HAP-1 (cell line): ENCODE measurements at regions not wholly inside any gene's neighbourhood (a gene's known extent, or its start where the extent isn't known, plus 50 kb on each side); places are given as distances from the start of the nearest gene placed in this dataset.
"Not testable (repeated sequence)": the region's sequence is repeated elsewhere in the genome, so short reads cannot be mapped to it uniquely, and the experiment has no call there.

ENCODE experiments used
- DNase-seq, 2 experiments: peaks; one replicate each; pipeline ENCODE4 v3.0.0-alpha.2; 2016 to 2020; ENCODE audit warnings: low spot score in 2 of 2
- H3K27me3 ChIP-seq: fragments of 250-450 bp; sonication (Bioruptor Pico); 2 replicates; pipeline ENCODE4 v1.5.1; 2020; ENCODE audit warnings: low read depth, mild to moderate bottlenecking, moderate library complexity
- H3K36me3 ChIP-seq: fragments of 250-450 bp; sonication (Bioruptor Pico); replicated peaks from 2 replicates; pipeline ENCODE4 v1.5.1; 2020; ENCODE audit warnings: mild to moderate bottlenecking
- H3K4me1 ChIP-seq: fragments of 250-450 bp; sonication (Bioruptor Pico); 2 replicates; pipeline ENCODE4 v1.5.1; 2020; ENCODE audit warnings: mild to moderate bottlenecking
- H3K4me3 ChIP-seq: fragments of 250-450 bp; sonication (Bioruptor Pico); 2 replicates; pipeline ENCODE4 v1.5.1; 2020; ENCODE audit warnings: mild to moderate bottlenecking, moderate library complexity
- H3K9me3 ChIP-seq: fragments of 250-450 bp; sonication (Bioruptor Pico); 2 replicates; pipeline ENCODE4 v1.5.1; 2020; ENCODE audit warnings: mild to moderate bottlenecking, moderate library complexity
- in situ Hi-C: fragments of 300-500 bp; cut with MboI; formaldehyde crosslinking; loops from 3 replicates; pipeline ENCODE4 v1.14.3; 2020; ENCODE audit warnings: low sequenced_read_pairs, inconsistent platforms, mixed read lengths

DNA sequence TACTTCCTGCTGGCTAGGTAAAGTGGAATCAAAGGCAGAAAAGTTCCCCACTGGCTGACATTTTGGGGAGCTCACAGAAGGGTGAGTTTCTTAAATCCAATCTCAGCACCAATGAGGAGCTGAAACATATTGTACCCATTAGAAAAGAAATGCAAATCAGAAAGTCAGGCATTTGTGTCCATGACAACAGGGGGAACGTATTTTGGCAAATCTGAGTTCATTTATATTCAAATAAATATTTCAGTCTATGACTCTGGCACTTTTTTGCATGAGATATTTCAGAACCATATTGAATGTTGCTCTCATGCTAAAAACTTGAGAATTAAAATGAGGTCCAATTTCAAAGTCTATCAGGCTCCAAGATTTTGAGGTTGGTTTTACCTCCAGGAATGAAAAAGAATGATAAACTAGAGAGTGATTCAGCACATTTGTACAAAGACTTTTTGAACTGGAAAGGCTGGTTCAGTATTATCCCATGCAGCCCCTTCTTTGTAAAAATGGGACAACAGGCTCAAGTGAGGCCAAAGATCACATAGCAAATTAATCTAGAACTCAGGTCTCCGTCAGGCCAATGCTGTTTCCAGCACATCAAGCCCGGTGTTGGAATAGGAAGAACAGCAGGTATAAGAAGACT lies 202.2 kb downstream of the RRAGC start:
- H3K27me3 ChIP-seq = peaks cover 2% of the 10 kb centered on the region; the same call in 1 of the 2 replicates
- no peak overlapping the region for H3K4me3 ChIP-seq
- no peak for DNase-seq
- no peaks in the 10 kb centered on the region for H3K36me3 ChIP-seq
- in situ Hi-C loops = no loop called here
- H3K4me1 ChIP-seq = peaks cover 2% of the 10 kb centered on the region; the same call in 1 of the 2 replicates
- H3K9me3 ChIP-seq = no peaks in the 10 kb centered on the region

DNA sequence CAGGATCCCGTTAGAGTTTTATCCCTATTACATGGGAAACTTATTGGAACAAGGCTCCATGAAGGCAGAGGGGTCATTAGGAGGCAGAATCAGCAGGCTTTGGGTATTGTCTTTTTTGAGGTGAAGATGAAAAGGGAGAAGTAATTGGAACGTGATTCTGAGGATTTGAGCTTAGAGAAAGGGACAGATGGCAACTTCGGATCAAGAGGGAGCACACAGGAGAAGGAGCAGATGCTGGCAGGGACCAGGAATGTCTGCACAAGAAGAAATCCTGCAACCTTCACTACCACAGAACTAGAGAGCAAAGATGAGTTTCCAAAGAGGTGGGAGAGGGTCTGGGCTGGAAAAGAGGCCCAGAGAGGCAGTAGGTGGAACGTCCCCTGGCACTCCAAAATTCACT lies 202.8 kb downstream of the RRAGC start:
- no peaks in the 10 kb centered on the region for H3K36me3 ChIP-seq
- no peak overlapping the region for H3K4me3 ChIP-seq
- in situ Hi-C loops = no loop called here
- H3K27me3 ChIP-seq = no peaks in the 10 kb centered on the region
- peaks cover 2% of the 10 kb centered on the region; the same call in 1 of the 2 replicates for H3K4me1 ChIP-seq
- no peak for DNase-seq
- no peaks in the 10 kb centered on the region for H3K9me3 ChIP-seq

DNA sequence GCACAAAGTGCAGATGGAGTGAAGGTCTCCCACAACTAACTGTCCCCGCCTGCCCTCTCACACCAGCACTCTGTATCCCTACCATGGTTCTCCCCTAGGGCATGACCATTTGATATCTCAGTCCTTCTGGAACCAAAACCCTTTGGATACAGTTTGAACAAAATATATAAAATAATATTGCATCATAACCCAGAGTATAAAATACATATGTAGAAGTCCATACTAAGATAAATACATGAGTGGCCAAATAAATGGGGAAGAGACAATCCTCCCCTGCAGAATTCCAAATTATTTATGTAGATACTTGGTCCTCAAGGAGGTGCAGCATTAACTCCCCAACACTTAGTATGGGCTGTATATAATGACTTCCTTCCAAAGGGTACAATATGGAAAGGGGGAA lies 207.4 kb downstream of the RRAGC start:
- Histone ChIP-seq H3K4me3 (no peak overlapping the region), H3K4me1 (no peaks in the 10 kb centered on the region), H3K9me3 (no peaks in the 10 kb centered on the region), H3K27me3 (no peaks in the 10 kb centered on the region), H3K36me3 (no peaks in the 10 kb centered on the region)
- DNase-seq = no peak
- in situ Hi-C loops = no loop called here

GRCh38 chr1:38651669-38652068 lies 207.9 kb downstream of the RRAGC start:
- DNase-seq = no peak
- Histone ChIP-seq H3K4me1 (no peaks in the 10 kb centered on the region), H3K9me3 (no peaks in the 10 kb centered on the region), H3K4me3 (no peak overlapping the region), H3K27me3 (no peaks in the 10 kb centered on the region), H3K36me3 (no peaks in the 10 kb centered on the region)
- in situ Hi-C loops = no loop called here

DNA sequence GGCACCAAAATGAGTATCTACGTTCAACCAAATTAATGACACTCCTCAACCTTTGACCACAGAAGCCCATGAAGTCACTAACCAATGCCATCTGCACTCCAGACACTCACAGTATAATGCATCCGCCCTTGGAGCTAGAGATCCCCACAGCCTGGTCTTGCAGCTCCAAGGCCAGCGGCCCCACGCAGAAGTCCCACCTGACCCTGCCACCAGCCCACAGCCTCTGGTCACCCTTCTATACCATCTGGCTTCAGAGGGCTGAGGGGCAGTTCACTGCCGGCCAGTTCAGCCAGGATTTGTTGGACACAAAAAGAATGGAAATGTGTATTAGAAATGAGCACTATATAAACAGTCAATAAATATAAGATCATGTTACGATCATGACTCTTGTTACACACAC lies 211.2 kb downstream of the RRAGC start:
- no peak overlapping the region for H3K4me3 ChIP-seq
- no peaks in the 10 kb centered on the region for H3K9me3 ChIP-seq
- no peaks in the 10 kb centered on the region for H3K36me3 ChIP-seq
- in situ Hi-C loops = no loop called here
- H3K4me1 ChIP-seq = no peaks in the 10 kb centered on the region
- no peaks in the 10 kb centered on the region for H3K27me3 ChIP-seq
- DNase-seq = no peak

- DNase-seq, H3K36me3 ChIP-seq, H3K4me3 ChIP-seq, H3K9me3 ChIP-seq, H3K4me1 ChIP-seq, in situ Hi-C loops, H3K27me3 ChIP-seq: not testable (repeated sequence)
Observed at GRCh38 chr1:38647341-38647740, 212.2 kb downstream of the RRAGC start.

GRCh38 chr1:38644092-38644491 lies 215.5 kb downstream of the RRAGC start:
- in situ Hi-C loops = no loop called here
- Histone ChIP-seq H3K4me1 (no peaks in the 10 kb centered on the region), H3K36me3 (no peaks in the 10 kb centered on the region), H3K27me3 (no peaks in the 10 kb centered on the region), H3K4me3 (no peak overlapping the region), H3K9me3 (no peaks in the 10 kb centered on the region; the same call in 1 of the 2 replicates)
- DNase-seq = no peak

DNA sequence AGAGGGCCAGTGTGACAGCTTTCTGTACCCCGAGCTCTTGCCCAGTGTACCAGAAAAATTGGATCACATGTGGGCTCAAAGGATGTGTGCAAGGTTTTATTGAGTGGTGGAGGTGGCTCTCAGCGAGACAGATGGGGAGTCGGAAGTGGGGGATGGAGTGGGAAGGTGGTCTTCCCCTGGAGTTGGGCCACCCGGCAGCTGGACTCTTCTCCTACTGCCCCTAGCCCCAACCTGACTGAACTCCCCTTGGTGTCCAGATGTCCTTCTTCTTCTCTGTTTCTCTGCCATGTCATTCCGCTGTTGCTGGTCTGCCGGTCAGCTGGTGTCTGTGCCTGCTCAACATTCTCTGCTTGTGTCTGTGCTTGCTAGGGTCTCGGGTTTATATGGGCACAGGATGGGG lies 217.9 kb downstream of the RRAGC start:
- Histone ChIP-seq H3K36me3 (no peaks in the 10 kb centered on the region), H3K4me3 (no peak overlapping the region), H3K27me3 (no peaks in the 10 kb centered on the region), H3K9me3 (no peaks in the 10 kb centered on the region; the same call in 1 of the 2 replicates), H3K4me1 (no peaks in the 10 kb centered on the region)
- DNase-seq = no peak
- in situ Hi-C loops = no loop called here

DNA sequence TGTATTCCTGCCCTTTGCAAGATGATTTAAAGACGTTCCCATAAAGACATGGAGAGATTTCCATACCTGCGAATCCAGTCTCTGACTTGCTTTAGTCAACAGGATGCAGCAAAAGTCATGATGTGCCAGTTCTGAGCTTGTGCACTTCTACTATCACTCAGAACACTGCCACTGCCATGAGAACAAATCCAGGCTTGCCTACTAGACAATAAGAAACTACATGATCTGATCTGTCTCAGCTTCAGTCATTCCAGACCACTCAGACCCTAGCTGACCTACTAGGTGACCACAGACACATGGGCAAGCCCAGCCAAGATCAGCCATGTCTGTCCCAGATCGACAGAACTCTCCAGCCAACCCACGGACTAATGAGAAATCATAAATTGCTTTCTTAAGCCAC lies 219.2 kb downstream of the RRAGC start:
- Histone ChIP-seq H3K27me3 (no peaks in the 10 kb centered on the region), H3K4me3 (no peak overlapping the region), H3K9me3 (no peaks in the 10 kb centered on the region; the same call in 1 of the 2 replicates), H3K4me1 (no peaks in the 10 kb centered on the region), H3K36me3 (no peaks in the 10 kb centered on the region)
- DNase-seq = no peak
- in situ Hi-C loops = no loop called here

- Histone ChIP-seq H3K36me3 (no peaks in the 10 kb centered on the region), H3K27me3 (peaks cover 3% of the 10 kb centered on the region; the same call in 1 of the 2 replicates), H3K9me3 (no peaks in the 10 kb centered on the region), H3K4me1 (no peaks in the 10 kb centered on the region), H3K4me3 (no peak overlapping the region)
- in situ Hi-C loops = no loop called here
- no peak for DNase-seq
Observed at GRCh38 chr1:38628241-38628640, 231.3 kb downstream of the RRAGC start.

GRCh38 chr1:38625939-38626338 lies 233.6 kb downstream of the RRAGC start:
- in situ Hi-C loops = no loop called here
- DNase-seq = no peak
- Histone ChIP-seq H3K36me3 (no peaks in the 10 kb centered on the region), H3K9me3 (no peaks in the 10 kb centered on the region), H3K27me3 (no peaks in the 10 kb centered on the region), H3K4me1 (no peaks in the 10 kb centered on the region), H3K4me3 (no peak overlapping the region)

DNA sequence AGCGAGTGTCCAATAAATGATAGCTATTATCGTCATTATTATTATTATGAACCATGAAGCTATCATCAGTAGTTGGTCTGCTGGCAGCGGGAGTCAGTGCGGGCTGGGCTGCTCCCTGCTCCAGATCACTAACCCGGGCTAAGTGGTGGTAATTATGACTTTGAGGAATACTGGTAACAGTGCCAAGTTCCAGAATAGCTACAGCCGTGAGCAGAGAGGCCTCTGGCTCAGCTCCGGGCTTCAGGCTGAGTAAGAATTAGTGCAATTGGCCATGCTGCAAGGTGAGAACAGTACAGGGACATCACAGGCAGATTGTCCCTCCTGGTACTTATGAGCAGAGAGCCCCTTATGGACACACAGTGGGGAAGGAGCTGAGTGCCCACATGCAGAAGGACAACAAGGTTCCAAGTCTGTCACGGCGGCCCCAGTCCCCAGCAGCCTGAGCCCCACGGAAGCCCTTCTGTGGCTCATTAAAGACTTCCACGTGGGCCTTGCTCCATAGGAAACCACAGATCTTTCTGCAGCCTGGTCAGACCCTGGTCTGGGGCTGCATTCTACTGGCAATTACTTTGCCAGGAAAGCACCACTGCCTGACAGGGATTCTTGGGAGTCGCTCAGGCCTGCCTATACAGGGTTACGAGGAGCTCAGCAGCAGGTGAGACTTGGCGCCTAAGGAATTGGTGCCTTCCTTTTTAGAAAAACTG lies 235.1 kb downstream of the RRAGC start:
- H3K27me3 ChIP-seq = no peaks in the 10 kb centered on the region
- H3K4me1 ChIP-seq = no peaks in the 10 kb centered on the region
- no peaks in the 10 kb centered on the region for H3K9me3 ChIP-seq
- no peak for DNase-seq
- H3K4me3 ChIP-seq = no peak overlapping the region
- no peaks in the 10 kb centered on the region for H3K36me3 ChIP-seq
- in situ Hi-C loops = no loop called here

- no peak for DNase-seq
- H3K36me3 ChIP-seq = no peaks in the 10 kb centered on the region
- no peaks in the 10 kb centered on the region for H3K9me3 ChIP-seq
- in situ Hi-C loops = no loop called here
- no peaks in the 10 kb centered on the region for H3K4me1 ChIP-seq
- H3K4me3 ChIP-seq = no peak overlapping the region
- H3K27me3 ChIP-seq = no peaks in the 10 kb centered on the region
Observed at GRCh38 chr1:38623529-38623928, 236.0 kb downstream of the RRAGC start.

- in situ Hi-C loops = no loop called here
- no peaks in the 10 kb centered on the region for H3K36me3 ChIP-seq
- no peaks in the 10 kb centered on the region for H3K9me3 ChIP-seq
- no peaks in the 10 kb centered on the region for H3K27me3 ChIP-seq
- DNase-seq = no peak
- H3K4me3 ChIP-seq = no peak overlapping the region
- no peaks in the 10 kb centered on the region for H3K4me1 ChIP-seq
Observed at GRCh38 chr1:38622197-38622596, 237.4 kb downstream of the RRAGC start.
